ENCODE measurements at regions not wholly inside any gene's neighbourhood (a gene's known extent, or its start where the extent isn't known, plus 50 kb on each side); places are given as distances from the start of the nearest gene placed in this dataset.

- TF ChIP-seq EZH2 (IDR thresholded peaks at IDR 0.05; ENCODE audit: insufficient read depth, poor library complexity, severe bottlenecking) = no peak
- no peak for TF ChIP-seq EZH2phosphoT487 (IDR thresholded peaks at IDR 0.05; ENCODE audit: insufficient read depth, low read depth)
Observed at GRCh38 chr13:103961784-103962183, 895.6 kb upstream of the SLC10A2 start.
